GM23338 (cell line): ENCODE measurements at regions not wholly inside any gene's neighbourhood (a gene's known extent, or its start where the extent isn't known, plus 50 kb on each side); places are given as distances from the start of the nearest gene placed in this dataset.
"Not testable (repeated sequence)": the region's sequence is repeated elsewhere in the genome, so short reads cannot be mapped to it uniquely, and the experiment has no call there.

Source experiments
- ATAC-seq: fragments of 200-7000 bp; cut with Tn5 transposase; 3 replicates; pipeline ENCODE4 v1.9.1; 2020
- DNase-seq: peaks from one replicate; pipeline ENCODE4 v3.0.0-alpha.2; 2015; ENCODE audit warnings: low spot score
- H2AFZ ChIP-seq: fragments of 200-600 bp; sonication (generic); 2 replicates; pipeline ENCODE4 v1.8.0; 2016; ENCODE audit warnings: antibody characterized with exemption, mild to moderate bottlenecking, moderate library complexity
- H3F3A ChIP-seq: fragments of 200-600 bp; sonication (generic); replicated peaks from 2 replicates; pipeline ENCODE4 v1.8.0; 2017; ENCODE audit warnings: antibody characterized with exemption, mixed run types, low read depth
- H3K27ac ChIP-seq: fragments of 200-600 bp; sonication (generic); 2 replicates; pipeline ENCODE4 v1.6.1; 2016; ENCODE audit warnings: low read depth
- H3K27me3 ChIP-seq: fragments of 200-600 bp; sonication (generic); 2 replicates; pipeline ENCODE4 v1.8.0; 2016; ENCODE audit warnings: mild to moderate bottlenecking, mixed run types, moderate library complexity; ENCODE audit not compliant: insufficient read depth
- H3K36me3 ChIP-seq: fragments of 200-600 bp; sonication (generic); 2 replicates; pipeline ENCODE4 v1.8.0; 2016; ENCODE audit warnings: mild to moderate bottlenecking; ENCODE audit not compliant: insufficient read depth
- H3K4me1 ChIP-seq: fragments of 200-600 bp; sonication (generic); 2 replicates; pipeline ENCODE4 v1.8.0; 2016; ENCODE audit warnings: mild to moderate bottlenecking, moderate library complexity; ENCODE audit not compliant: insufficient read depth
- H3K4me2 ChIP-seq: fragments of 200-600 bp; sonication (generic); 2 replicates; pipeline ENCODE4 v1.7.1; 2017; ENCODE audit warnings: mixed run types
- H3K4me3 ChIP-seq: fragments of 200-600 bp; sonication (generic); 2 replicates; pipeline ENCODE4 v1.6.1; 2016; ENCODE audit warnings: mixed run types
- H3K79me2 ChIP-seq: fragments of 200-600 bp; sonication (generic); replicated peaks from 2 replicates; pipeline ENCODE4 v1.8.0; 2017; ENCODE audit warnings: mild to moderate bottlenecking; ENCODE audit not compliant: insufficient read depth
- H3K9me2 ChIP-seq: fragments of 200-600 bp; sonication (generic); 2 replicates; pipeline ENCODE4 v1.8.0; 2017; ENCODE audit not compliant: insufficient read depth
- H4K20me1 ChIP-seq: fragments of 200-600 bp; sonication (generic); replicated peaks from 2 replicates; pipeline ENCODE4 v1.8.0; 2017; ENCODE audit warnings: mild to moderate bottlenecking; ENCODE audit not compliant: insufficient read depth
- H3K27ac Mint-ChIP-seq: 2 replicates; pipeline ENCODE4 v1.8.0; 2020; ENCODE audit warnings: inconsistent platforms, mild to moderate bottlenecking, moderate library complexity, mixed read lengths
- H3K27me3 Mint-ChIP-seq: 3 replicates; pipeline ENCODE4 v1.8.0; 2022; ENCODE audit warnings: low read depth, mild to moderate bottlenecking, moderate library complexity, mixed read lengths, inconsistent platforms; ENCODE audit not compliant: insufficient read depth, poor library complexity
- H3K36me3 Mint-ChIP-seq: 3 replicates; pipeline ENCODE4 v1.8.0; 2021; ENCODE audit warnings: low read depth, mild to moderate bottlenecking, inconsistent platforms, moderate library complexity, mixed read lengths
- H3K4me1 Mint-ChIP-seq: 3 replicates; pipeline ENCODE4 v1.8.0; 2020; ENCODE audit warnings: mild to moderate bottlenecking, inconsistent platforms, mixed read lengths
- H3K4me3 Mint-ChIP-seq: 3 replicates; pipeline ENCODE4 v1.8.0; 2021; ENCODE audit warnings: moderate library complexity, mild to moderate bottlenecking, inconsistent platforms, mixed read lengths
- H3K9me3 Mint-ChIP-seq: 3 replicates; pipeline ENCODE4 v1.8.0; 2020; ENCODE audit warnings: moderate library complexity, mild to moderate bottlenecking, inconsistent platforms, mixed read lengths
- CREB1 ChIP-seq: fragments of 250-450 bp; sonication (Bioruptor Pico); IDR thresholded peaks from 2 replicates; pipeline ENCODE4 v1.5.0; 2020; ENCODE audit warnings: low read depth, mild to moderate bottlenecking, moderate library complexity
- CTCF ChIP-seq, 2 experiments: fragments of 200-600 bp in 1 of 2; sonication (generic) in 1 of 2; conservative IDR thresholded peaks; 2 replicates each; pipeline versions ENCODE4 v1.5.1 to v1.6.1; 2016 to 2017; ENCODE audit warnings: antibody characterized with exemption in 2 of 2, low read depth in 2 of 2, mild to moderate bottlenecking in 2 of 2, moderate library complexity in 1 of 2
- EZH2phosphoT487 ChIP-seq: fragments of 200-600 bp; sonication (generic); IDR thresholded peaks from one replicate; pipeline ENCODE4 v1.8.1; 2018; ENCODE audit warnings: antibody characterized with exemption; ENCODE audit not compliant: unreplicated experiment
- ZNF331 ChIP-seq: fragments of 250-450 bp; sonication (Bioruptor Pico); IDR thresholded peaks from 2 replicates; pipeline ENCODE4 v1.5.0; 2020; ENCODE audit warnings: low read depth, mild to moderate bottlenecking, moderate library complexity
- TF ChIP-seq, protein P1 (sequence below): fragments of 250-450 bp; sonication (Bioruptor Pico); IDR thresholded peaks from 2 replicates; pipeline ENCODE4 v1.5.0; 2020; ENCODE audit warnings: mild to moderate bottlenecking, moderate library complexity

DNA sequence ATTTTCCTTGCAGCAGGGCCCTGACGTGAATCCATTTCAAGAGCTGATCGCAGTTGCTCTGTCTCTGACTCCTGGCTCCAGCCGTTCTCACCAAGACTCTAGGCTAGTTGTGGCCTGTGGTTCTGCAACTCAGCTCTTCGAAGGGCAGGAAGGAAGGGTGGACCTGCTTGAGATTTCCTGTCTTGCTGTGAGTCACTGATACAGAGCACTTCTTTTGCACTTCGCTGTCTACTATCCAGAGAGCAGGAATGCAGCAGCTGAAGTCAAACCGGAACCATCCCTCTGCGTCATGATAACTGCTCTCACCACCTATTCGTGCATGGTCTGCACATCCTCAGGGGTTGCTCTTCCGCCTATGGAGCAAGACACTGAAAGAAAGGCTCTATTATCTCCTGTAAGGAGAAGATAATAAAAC, 59.7 kb downstream of the RAP2B start:
- no peaks in the 10 kb centered on the region for H3K9me2 ChIP-seq
- no peaks in the 10 kb centered on the region for H3K27me3 Mint-ChIP-seq
- no peak overlapping the region for H3K4me2 ChIP-seq
- no peaks in the 10 kb centered on the region for H3K27me3 ChIP-seq
- H3K36me3 Mint-ChIP-seq, result no peaks in the 10 kb centered on the region
- peaks cover 18% of the 10 kb centered on the region for H3K4me1 ChIP-seq
- H3K36me3 ChIP-seq, result no peaks in the 10 kb centered on the region
- H2AFZ ChIP-seq, result peak overlapping the region; percentile 69
- no peaks in the 10 kb centered on the region for H4K20me1 ChIP-seq
- H3K27ac ChIP-seq, result no peak overlapping the region
- peaks cover 27% of the 10 kb centered on the region for H3K4me1 Mint-ChIP-seq
- ATAC-seq, result no peak; the same call in 2 of the 3 replicates
- TF ChIP-seq, protein P1, sequence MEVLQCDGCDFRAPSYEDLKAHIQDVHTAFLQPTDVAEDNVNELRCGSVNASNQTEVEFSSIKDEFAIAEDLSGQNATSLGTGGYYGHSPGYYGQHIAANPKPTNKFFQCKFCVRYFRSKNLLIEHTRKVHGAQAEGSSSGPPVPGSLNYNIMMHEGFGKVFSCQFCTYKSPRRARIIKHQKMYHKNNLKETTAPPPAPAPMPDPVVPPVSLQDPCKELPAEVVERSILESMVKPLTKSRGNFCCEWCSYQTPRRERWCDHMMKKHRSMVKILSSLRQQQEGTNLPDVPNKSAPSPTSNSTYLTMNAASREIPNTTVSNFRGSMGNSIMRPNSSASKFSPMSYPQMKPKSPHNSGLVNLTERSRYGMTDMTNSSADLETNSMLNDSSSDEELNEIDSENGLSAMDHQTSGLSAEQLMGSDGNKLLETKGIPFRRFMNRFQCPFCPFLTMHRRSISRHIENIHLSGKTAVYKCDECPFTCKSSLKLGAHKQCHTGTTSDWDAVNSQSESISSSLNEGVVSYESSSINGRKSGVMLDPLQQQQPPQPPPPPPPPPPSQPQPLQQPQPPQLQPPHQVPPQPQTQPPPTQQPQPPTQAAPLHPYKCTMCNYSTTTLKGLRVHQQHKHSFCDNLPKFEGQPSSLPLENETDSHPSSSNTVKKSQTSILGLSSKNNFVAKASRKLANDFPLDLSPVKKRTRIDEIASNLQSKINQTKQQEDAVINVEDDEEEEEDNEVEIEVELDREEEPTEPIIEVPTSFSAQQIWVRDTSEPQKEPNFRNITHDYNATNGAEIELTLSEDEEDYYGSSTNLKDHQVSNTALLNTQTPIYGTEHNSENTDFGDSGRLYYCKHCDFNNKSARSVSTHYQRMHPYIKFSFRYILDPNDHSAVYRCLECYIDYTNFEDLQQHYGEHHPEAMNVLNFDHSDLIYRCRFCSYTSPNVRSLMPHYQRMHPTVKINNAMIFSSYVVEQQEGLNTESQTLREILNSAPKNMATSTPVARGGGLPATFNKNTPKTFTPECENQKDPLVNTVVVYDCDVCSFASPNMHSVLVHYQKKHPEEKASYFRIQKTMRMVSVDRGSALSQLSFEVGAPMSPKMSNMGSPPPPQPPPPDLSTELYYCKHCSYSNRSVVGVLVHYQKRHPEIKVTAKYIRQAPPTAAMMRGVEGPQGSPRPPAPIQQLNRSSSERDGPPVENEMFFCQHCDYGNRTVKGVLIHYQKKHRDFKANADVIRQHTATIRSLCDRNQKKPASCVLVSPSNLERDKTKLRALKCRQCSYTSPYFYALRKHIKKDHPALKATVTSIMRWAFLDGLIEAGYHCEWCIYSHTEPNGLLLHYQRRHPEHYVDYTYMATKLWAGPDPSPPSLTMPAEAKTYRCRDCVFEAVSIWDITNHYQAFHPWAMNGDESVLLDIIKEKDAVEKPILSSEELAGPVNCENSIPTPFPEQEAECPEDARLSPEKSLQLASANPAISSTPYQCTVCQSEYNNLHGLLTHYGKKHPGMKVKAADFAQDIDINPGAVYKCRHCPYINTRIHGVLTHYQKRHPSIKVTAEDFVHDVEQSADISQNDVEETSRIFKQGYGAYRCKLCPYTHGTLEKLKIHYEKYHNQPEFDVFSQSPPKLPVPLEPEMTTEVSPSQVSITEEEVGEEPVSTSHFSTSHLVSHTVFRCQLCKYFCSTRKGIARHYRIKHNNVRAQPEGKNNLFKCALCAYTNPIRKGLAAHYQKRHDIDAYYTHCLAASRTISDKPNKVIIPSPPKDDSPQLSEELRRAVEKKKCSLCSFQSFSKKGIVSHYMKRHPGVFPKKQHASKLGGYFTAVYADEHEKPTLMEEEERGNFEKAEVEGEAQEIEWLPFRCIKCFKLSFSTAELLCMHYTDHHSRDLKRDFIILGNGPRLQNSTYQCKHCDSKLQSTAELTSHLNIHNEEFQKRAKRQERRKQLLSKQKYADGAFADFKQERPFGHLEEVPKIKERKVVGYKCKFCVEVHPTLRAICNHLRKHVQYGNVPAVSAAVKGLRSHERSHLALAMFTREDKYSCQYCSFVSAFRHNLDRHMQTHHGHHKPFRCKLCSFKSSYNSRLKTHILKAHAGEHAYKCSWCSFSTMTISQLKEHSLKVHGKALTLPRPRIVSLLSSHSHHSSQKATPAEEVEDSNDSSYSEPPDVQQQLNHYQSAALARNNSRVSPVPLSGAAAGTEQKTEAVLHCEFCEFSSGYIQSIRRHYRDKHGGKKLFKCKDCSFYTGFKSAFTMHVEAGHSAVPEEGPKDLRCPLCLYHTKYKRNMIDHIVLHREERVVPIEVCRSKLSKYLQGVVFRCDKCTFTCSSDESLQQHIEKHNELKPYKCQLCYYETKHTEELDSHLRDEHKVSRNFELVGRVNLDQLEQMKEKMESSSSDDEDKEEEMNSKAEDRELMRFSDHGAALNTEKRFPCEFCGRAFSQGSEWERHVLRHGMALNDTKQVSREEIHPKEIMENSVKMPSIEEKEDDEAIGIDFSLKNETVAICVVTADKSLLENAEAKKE (CRISPR knock-in tag), result no peak
- TF ChIP-seq ZNF331 (CRISPR knock-in tag), result no peak
- TF ChIP-seq CTCF (conservative IDR thresholded peaks at IDR 0.05; ENCODE audit: low read depth in 2 of 2), result no peak
- no peak for TF ChIP-seq CREB1 (CRISPR knock-in tag)
- no peak for TF ChIP-seq EZH2phosphoT487
- H3K27ac Mint-ChIP-seq, result peak overlapping the region; percentile 77; the same call in 1 of the 2 replicates
- DNase-seq, result no peak
- no peak overlapping the region for H3K4me3 ChIP-seq
- H3K9me3 Mint-ChIP-seq, result no peaks in the 10 kb centered on the region
- H3F3A ChIP-seq, result no peaks in the 10 kb centered on the region
- H3K4me3 Mint-ChIP-seq, result no peak overlapping the region
- no peaks in the 10 kb centered on the region for H3K79me2 ChIP-seq

GRCh38 chr3:153226877-153227276, 64.9 kb downstream of the RAP2B start:
- H3K4me3 Mint-ChIP-seq, H3K36me3 Mint-ChIP-seq, H3K9me3 Mint-ChIP-seq, H3K9me2 ChIP-seq, H3K4me2 ChIP-seq, H3K4me3 ChIP-seq, ATAC-seq, H3K36me3 ChIP-seq, DNase-seq, H3K4me1 ChIP-seq, H3K27ac ChIP-seq, H2AFZ ChIP-seq, H3K27me3 Mint-ChIP-seq, H4K20me1 ChIP-seq, H3K27me3 ChIP-seq, H3F3A ChIP-seq, H3K4me1 Mint-ChIP-seq, H3K79me2 ChIP-seq, H3K27ac Mint-ChIP-seq: not testable (repeated sequence)

- not testable (repeated sequence) for H3K4me2 ChIP-seq, H2AFZ ChIP-seq, H3K27ac ChIP-seq, H3K9me3 Mint-ChIP-seq, H3F3A ChIP-seq, H3K36me3 ChIP-seq, H4K20me1 ChIP-seq, H3K27me3 ChIP-seq, ATAC-seq, H3K9me2 ChIP-seq, H3K4me3 Mint-ChIP-seq, H3K36me3 Mint-ChIP-seq, H3K4me1 ChIP-seq, H3K79me2 ChIP-seq, DNase-seq, H3K27me3 Mint-ChIP-seq, H3K27ac Mint-ChIP-seq, H3K4me1 Mint-ChIP-seq, H3K4me3 ChIP-seq
Measured at GRCh38 chr3:153230427-153230826, 68.4 kb downstream of the RAP2B start.

GRCh38 chr3:153231245-153231644, 69.2 kb downstream of the RAP2B start:
- not testable (repeated sequence) for H3K4me1 Mint-ChIP-seq, H2AFZ ChIP-seq, H3K4me3 ChIP-seq, H3K27ac Mint-ChIP-seq, H3K27me3 Mint-ChIP-seq, H3K27ac ChIP-seq, H3F3A ChIP-seq, H3K27me3 ChIP-seq, H3K36me3 ChIP-seq, H3K4me2 ChIP-seq, H3K4me3 Mint-ChIP-seq, H4K20me1 ChIP-seq, DNase-seq, H3K9me2 ChIP-seq, H3K79me2 ChIP-seq, H3K4me1 ChIP-seq, H3K36me3 Mint-ChIP-seq, ATAC-seq, H3K9me3 Mint-ChIP-seq
